ENCODE measurements at regions not wholly inside any gene's neighbourhood (a gene's known extent, or its start where the extent isn't known, plus 50 kb on each side); places are given as distances from the start of the nearest gene placed in this dataset.

DNA sequence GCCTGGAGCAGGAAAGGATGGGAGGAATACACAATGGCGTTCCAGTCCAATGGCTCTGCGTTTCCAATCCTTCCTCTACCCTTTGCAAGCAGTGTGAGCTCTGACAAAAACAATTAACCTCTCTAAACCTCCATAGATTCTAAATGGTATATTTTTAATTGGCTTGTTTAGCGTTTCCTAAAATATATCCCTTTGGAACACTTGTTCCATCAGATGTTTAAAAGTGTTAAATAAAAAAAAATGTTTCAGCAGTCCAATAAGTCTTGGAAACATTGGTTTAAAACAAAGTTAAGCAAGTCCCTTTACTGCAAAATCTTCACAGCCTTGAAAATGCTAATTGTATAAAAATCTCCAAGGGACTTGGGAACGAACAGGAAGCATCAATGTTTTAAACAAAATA is 432.3 kb upstream of the ARRDC4 start:
- Histone ChIP-seq H3K27ac (ENCODE audit: low read depth, low read length) (no peak overlapping the region), H3K9me3 (ENCODE audit: control insufficient read depth, insufficient read depth, low read length) (no peaks in the 10 kb centered on the region), H3K9me2 (replicated peaks; ENCODE audit: control insufficient read depth, low read length) (no peaks in the 10 kb centered on the region), H3K4me2 (ENCODE audit: low read length) (no peak overlapping the region), H3K27me3 (ENCODE audit: control insufficient read depth, low read length) (no peaks in the 10 kb centered on the region), H3K79me2 (ENCODE audit: control insufficient read depth, low read length) (no peaks in the 10 kb centered on the region), H3K36me3 (ENCODE audit: control insufficient read depth, low read length) (no peaks in the 10 kb centered on the region), H4K20me1 (ENCODE audit: control insufficient read depth, insufficient read depth, low read depth, low read length) (no peaks in the 10 kb centered on the region), H3K4me1 (ENCODE audit: control insufficient read depth, low read length) (no peaks in the 10 kb centered on the region), H3F3A (ENCODE audit: control insufficient read depth, insufficient read depth) (no peaks in the 10 kb centered on the region), H3K4me3 (ENCODE audit: low read length) (no peak overlapping the region)
- TF ChIP-seq EZH2phosphoT487 (IDR thresholded peaks at IDR 0.05; ENCODE audit: borderline replicate concordance, low read length) = no peak
- TF ChIP-seq, protein P1, sequence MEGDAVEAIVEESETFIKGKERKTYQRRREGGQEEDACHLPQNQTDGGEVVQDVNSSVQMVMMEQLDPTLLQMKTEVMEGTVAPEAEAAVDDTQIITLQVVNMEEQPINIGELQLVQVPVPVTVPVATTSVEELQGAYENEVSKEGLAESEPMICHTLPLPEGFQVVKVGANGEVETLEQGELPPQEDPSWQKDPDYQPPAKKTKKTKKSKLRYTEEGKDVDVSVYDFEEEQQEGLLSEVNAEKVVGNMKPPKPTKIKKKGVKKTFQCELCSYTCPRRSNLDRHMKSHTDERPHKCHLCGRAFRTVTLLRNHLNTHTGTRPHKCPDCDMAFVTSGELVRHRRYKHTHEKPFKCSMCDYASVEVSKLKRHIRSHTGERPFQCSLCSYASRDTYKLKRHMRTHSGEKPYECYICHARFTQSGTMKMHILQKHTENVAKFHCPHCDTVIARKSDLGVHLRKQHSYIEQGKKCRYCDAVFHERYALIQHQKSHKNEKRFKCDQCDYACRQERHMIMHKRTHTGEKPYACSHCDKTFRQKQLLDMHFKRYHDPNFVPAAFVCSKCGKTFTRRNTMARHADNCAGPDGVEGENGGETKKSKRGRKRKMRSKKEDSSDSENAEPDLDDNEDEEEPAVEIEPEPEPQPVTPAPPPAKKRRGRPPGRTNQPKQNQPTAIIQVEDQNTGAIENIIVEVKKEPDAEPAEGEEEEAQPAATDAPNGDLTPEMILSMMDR (IDR thresholded peaks at IDR 0.05; ENCODE audit: low read depth, low read length, poor library complexity, severe bottlenecking) = no peak

DNA sequence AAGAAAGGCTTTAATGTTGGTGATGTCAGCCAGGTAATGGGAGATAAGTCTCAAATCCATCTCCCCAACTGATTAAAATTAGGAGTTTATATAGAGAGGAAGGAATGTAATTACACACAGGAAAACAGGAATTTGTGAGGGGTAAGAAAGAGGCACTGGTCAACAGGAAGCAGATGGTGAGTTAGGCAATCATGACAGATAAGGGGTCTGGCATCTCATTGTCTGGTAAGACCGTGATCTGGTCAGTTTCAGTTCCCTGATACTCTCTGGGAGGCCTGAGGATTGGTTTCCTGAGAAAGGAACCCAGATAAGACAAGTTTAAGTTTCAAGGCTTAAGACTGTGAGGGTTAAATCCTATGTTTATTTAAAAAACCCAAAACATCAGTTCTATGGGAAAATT is 414.7 kb upstream of the ARRDC4 start:
- H3F3A ChIP-seq (ENCODE audit: control insufficient read depth, insufficient read depth) = no peaks in the 10 kb centered on the region
- H3K27ac ChIP-seq (ENCODE audit: low read depth, low read length) = no peak overlapping the region
- H3K4me2 ChIP-seq (ENCODE audit: low read length) = no peak overlapping the region
- H3K27me3 ChIP-seq (ENCODE audit: control insufficient read depth, low read length) = no peaks in the 10 kb centered on the region
- no peaks in the 10 kb centered on the region for H3K9me2 ChIP-seq (replicated peaks; ENCODE audit: control insufficient read depth, low read length)
- no peaks in the 10 kb centered on the region for H3K9me3 ChIP-seq (ENCODE audit: control insufficient read depth, insufficient read depth, low read length)
- no peak for TF ChIP-seq EZH2phosphoT487 (IDR thresholded peaks at IDR 0.05; ENCODE audit: borderline replicate concordance, low read length)
- TF ChIP-seq, protein P1 (IDR thresholded peaks at IDR 0.05; ENCODE audit: low read depth, low read length, poor library complexity, severe bottlenecking) = no peak
- no peaks in the 10 kb centered on the region for H4K20me1 ChIP-seq (ENCODE audit: control insufficient read depth, insufficient read depth, low read depth, low read length)
- no peak overlapping the region for H3K4me3 ChIP-seq (ENCODE audit: low read length)
- H3K36me3 ChIP-seq (ENCODE audit: control insufficient read depth, low read length) = no peaks in the 10 kb centered on the region
- no peaks in the 10 kb centered on the region for H3K79me2 ChIP-seq (ENCODE audit: control insufficient read depth, low read length)
- H3K4me1 ChIP-seq (ENCODE audit: control insufficient read depth, low read length) = no peaks in the 10 kb centered on the region

DNA sequence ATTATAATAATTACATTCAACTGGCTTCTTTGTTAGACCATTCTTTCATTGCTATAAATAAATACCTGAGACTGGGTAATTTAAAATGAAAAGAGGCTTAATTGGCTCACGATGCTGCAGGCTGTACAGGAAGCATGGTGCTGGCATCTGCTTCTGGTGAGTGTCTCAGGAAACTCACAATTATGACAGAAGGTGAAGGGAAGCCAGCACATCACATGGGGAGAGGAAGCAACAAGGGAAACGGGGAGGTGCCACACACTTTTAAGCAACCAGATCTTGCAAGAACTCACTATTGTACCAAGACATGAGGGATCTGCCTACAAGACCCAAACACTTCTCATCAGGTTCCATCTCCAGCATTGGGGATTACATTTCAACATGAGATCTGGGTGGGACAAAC is 413.1 kb upstream of the ARRDC4 start:
- TF ChIP-seq, protein P1 (IDR thresholded peaks at IDR 0.05; ENCODE audit: low read depth, low read length, poor library complexity, severe bottlenecking) = no peak
- TF ChIP-seq EZH2phosphoT487 (IDR thresholded peaks at IDR 0.05; ENCODE audit: borderline replicate concordance, low read length) = no peak
- Histone ChIP-seq H3K27me3 (ENCODE audit: control insufficient read depth, low read length) (no peaks in the 10 kb centered on the region), H3K27ac (ENCODE audit: low read depth, low read length) (no peak overlapping the region), H3K9me2 (replicated peaks; ENCODE audit: control insufficient read depth, low read length) (no peaks in the 10 kb centered on the region), H3K4me3 (ENCODE audit: low read length) (no peak overlapping the region), H3K9me3 (ENCODE audit: control insufficient read depth, insufficient read depth, low read length) (no peaks in the 10 kb centered on the region), H3K36me3 (ENCODE audit: control insufficient read depth, low read length) (no peaks in the 10 kb centered on the region), H3F3A (ENCODE audit: control insufficient read depth, insufficient read depth) (no peaks in the 10 kb centered on the region), H3K79me2 (ENCODE audit: control insufficient read depth, low read length) (no peaks in the 10 kb centered on the region), H3K4me2 (ENCODE audit: low read length) (no peak overlapping the region), H3K4me1 (ENCODE audit: control insufficient read depth, low read length) (no peaks in the 10 kb centered on the region), H4K20me1 (ENCODE audit: control insufficient read depth, insufficient read depth, low read depth, low read length) (no peaks in the 10 kb centered on the region)

DNA sequence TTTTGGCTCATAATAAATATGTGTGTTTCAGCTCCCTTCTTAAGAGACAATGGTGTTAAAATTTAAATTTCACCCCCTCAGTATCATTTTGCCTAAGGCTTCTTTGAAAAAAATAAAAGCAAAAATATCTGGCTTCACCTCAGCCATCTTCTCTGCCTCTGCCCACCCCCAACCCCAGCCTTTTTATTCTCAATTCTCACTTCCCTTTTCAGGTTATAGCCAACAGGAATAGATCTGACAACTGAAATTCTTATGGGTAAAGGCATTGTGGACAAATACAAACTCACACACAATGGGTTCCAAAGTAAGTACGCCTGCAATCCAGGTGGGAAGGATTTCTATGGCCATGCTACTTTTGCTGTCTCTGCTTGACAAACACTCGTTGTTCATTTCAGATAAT is 399.0 kb upstream of the ARRDC4 start:
- H3K4me2 ChIP-seq (ENCODE audit: low read length) = no peak overlapping the region
- no peaks in the 10 kb centered on the region for H3K27me3 ChIP-seq (ENCODE audit: control insufficient read depth, low read length)
- H3K79me2 ChIP-seq (ENCODE audit: control insufficient read depth, low read length) = no peaks in the 10 kb centered on the region
- no peaks in the 10 kb centered on the region for H3K4me1 ChIP-seq (ENCODE audit: control insufficient read depth, low read length)
- TF ChIP-seq, protein P1 (IDR thresholded peaks at IDR 0.05; ENCODE audit: low read depth, low read length, poor library complexity, severe bottlenecking) = no peak
- no peak for TF ChIP-seq EZH2phosphoT487 (IDR thresholded peaks at IDR 0.05; ENCODE audit: borderline replicate concordance, low read length)
- no peaks in the 10 kb centered on the region for H3K9me2 ChIP-seq (replicated peaks; ENCODE audit: control insufficient read depth, low read length)
- H3K36me3 ChIP-seq (ENCODE audit: control insufficient read depth, low read length) = no peaks in the 10 kb centered on the region
- no peaks in the 10 kb centered on the region for H3F3A ChIP-seq (ENCODE audit: control insufficient read depth, insufficient read depth)
- no peak overlapping the region for H3K27ac ChIP-seq (ENCODE audit: low read depth, low read length)
- H3K9me3 ChIP-seq (ENCODE audit: control insufficient read depth, insufficient read depth, low read length) = no peaks in the 10 kb centered on the region
- no peaks in the 10 kb centered on the region for H4K20me1 ChIP-seq (ENCODE audit: control insufficient read depth, insufficient read depth, low read depth, low read length)
- H3K4me3 ChIP-seq (ENCODE audit: low read length) = no peak overlapping the region
